GM23248 (cell line): ENCODE measurements at regions not wholly inside any gene's neighbourhood (a gene's known extent, or its start where the extent isn't known, plus 50 kb on each side); places are given as distances from the start of the nearest gene placed in this dataset.

Experiments
- EZH2 ChIP-seq: fragments of 200-600 bp; sonication (generic); IDR thresholded peaks from 2 replicates; pipeline ENCODE4 v1.6.1; 2018; ENCODE audit warnings: antibody characterized with exemption, mild to moderate bottlenecking; ENCODE audit not compliant: insufficient read depth, poor library complexity, severe bottlenecking
- EZH2phosphoT487 ChIP-seq: fragments of 200-600 bp; sonication (generic); IDR thresholded peaks from 2 replicates; pipeline ENCODE4 v1.6.1; 2018; ENCODE audit warnings: antibody characterized with exemption, moderate library complexity, mild to moderate bottlenecking, low read depth; ENCODE audit not compliant: insufficient read depth

DNA sequence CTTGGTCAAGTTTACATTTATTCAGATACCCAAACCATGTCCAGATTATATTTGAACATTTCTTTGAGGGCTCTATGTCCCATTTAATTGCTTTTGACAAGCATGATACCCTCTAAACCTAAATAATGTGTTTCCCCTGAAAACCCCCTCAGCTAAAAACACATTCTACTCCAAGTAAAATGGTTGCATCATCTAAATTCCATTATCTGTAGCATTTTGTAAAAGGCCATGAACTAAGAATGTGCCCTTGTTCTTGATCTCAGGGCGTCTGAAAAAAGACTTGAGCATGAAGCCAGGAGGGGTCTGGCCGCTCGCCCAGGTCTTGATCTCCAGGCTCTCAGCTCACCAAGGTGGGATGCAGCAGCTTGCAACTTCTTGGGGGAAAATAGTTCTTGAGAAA lies 53.5 kb upstream of the ERCC6L2 start:
- no peak for TF ChIP-seq EZH2phosphoT487
- no peak for TF ChIP-seq EZH2
